Putamen (tissue), 1 donor: ENCODE measurements at regions not wholly inside any gene's neighbourhood (a gene's known extent, or its start where the extent isn't known, plus 50 kb on each side); places are given as distances from the start of the nearest gene placed in this dataset.

ENCODE experiments used
- DNase-seq: peaks from one replicate; pipeline ENCODE4 v3.0.0-alpha.2; 2016; ENCODE audit warnings: low spot score

- DNase-seq = no peak
These were observed 153.4 kb upstream of the PTCH1 start for GRCh38 chr9:95670122-95670521.

GRCh38 chr9:95669253-95669652 lies 152.5 kb upstream of the PTCH1 start:
- DNase-seq = no peak

GRCh38 chr9:95667789-95668188 lies 151.0 kb upstream of the PTCH1 start:
- no peak for DNase-seq

- DNase-seq = no peak
These were observed 150.0 kb upstream of the PTCH1 start for GRCh38 chr9:95666785-95667155.

- no peak for DNase-seq
These were observed 149.5 kb upstream of the PTCH1 start for GRCh38 chr9:95666096-95666784.

GRCh38 chr9:95653246-95653645 lies 136.5 kb upstream of the PTCH1 start:
- no peak for DNase-seq

- DNase-seq = no peak
These were observed 133.9 kb upstream of the PTCH1 start for GRCh38 chr9:95650720-95651119.

- DNase-seq = no peak
These were observed 133.0 kb upstream of the PTCH1 start for GRCh38 chr9:95649801-95650213.

GRCh38 chr9:95648225-95648624 lies 131.5 kb upstream of the PTCH1 start:
- DNase-seq = no peak

GRCh38 chr9:95645992-95646391 lies 129.2 kb upstream of the PTCH1 start:
- DNase-seq = no peak

GRCh38 chr9:95645579-95645978 lies 128.8 kb upstream of the PTCH1 start:
- no peak for DNase-seq

GRCh38 chr9:95644377-95644776 lies 127.6 kb upstream of the PTCH1 start:
- DNase-seq = no peak

- no peak for DNase-seq
These were observed 126.8 kb upstream of the PTCH1 start for GRCh38 chr9:95643619-95644018.

- no peak for DNase-seq
These were observed 125.4 kb upstream of the PTCH1 start for GRCh38 chr9:95642189-95642588.

GRCh38 chr9:95641586-95641985 lies 124.8 kb upstream of the PTCH1 start:
- no peak for DNase-seq

GRCh38 chr9:95640336-95640735 lies 123.6 kb upstream of the PTCH1 start:
- no peak for DNase-seq

GRCh38 chr9:95635986-95636671 lies 119.4 kb upstream of the PTCH1 start:
- no peak for DNase-seq

GRCh38 chr9:95634536-95634935 lies 117.8 kb upstream of the PTCH1 start:
- no peak for DNase-seq

GRCh38 chr9:95634114-95634513 lies 117.3 kb upstream of the PTCH1 start:
- DNase-seq = no peak

GRCh38 chr9:95629585-95629984 lies 112.8 kb upstream of the PTCH1 start:
- no peak for DNase-seq

GRCh38 chr9:95627802-95628201 lies 111.0 kb upstream of the PTCH1 start:
- DNase-seq = no peak

- DNase-seq = no peak
These were observed 110.3 kb upstream of the PTCH1 start for GRCh38 chr9:95626885-95627558.

GRCh38 chr9:95626341-95626740 lies 109.6 kb upstream of the PTCH1 start:
- no peak for DNase-seq
